Activated CD8-positive, alpha-beta memory T cell treated with anti-CD3 and anti-CD28 coated beads for 4 hours (primary cell): ENCODE measurements at regions not wholly inside any gene's neighbourhood (a gene's known extent, or its start where the extent isn't known, plus 50 kb on each side); places are given as distances from the start of the nearest gene placed in this dataset.

ENCODE experiments used
- DNase-seq, 2 donors: peaks; one replicate each; pipeline ENCODE4 v3.0.0-alpha.2; 2020; ENCODE audit warnings: low read depth in 2 of 2

- no peak for DNase-seq
Observed at GRCh38 chr1:36717431-36717830, 234.7 kb upstream of the CSF3R start.

DNA sequence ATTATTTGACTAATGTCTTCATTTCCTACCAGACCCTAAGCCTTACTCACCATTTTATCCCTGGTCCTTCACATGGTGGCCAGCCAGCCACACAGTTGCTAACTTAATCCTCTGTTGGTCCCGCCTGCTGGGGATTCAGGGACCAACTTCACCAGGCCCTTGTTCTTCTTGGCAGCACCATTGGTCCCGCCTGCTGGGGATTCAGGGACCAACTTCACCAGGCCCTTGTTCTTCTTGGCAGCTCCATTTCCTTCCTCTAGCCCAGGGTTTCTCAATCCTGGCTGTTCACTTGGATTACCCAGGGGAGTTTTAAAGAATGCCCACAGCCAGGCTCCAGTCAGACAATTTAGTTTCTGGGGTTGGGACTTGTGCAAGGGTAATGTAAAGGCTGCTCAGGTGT is 233.1 kb upstream of the CSF3R start:
- DNase-seq, result no peak

- no peak for DNase-seq
Observed at GRCh38 chr1:36714301-36714700, 231.6 kb upstream of the CSF3R start.

- DNase-seq, result no peak
Observed at GRCh38 chr1:36711480-36711879, 228.8 kb upstream of the CSF3R start.

- DNase-seq, result no peak
Observed at GRCh38 chr1:36710951-36711350, 228.2 kb upstream of the CSF3R start.

DNA sequence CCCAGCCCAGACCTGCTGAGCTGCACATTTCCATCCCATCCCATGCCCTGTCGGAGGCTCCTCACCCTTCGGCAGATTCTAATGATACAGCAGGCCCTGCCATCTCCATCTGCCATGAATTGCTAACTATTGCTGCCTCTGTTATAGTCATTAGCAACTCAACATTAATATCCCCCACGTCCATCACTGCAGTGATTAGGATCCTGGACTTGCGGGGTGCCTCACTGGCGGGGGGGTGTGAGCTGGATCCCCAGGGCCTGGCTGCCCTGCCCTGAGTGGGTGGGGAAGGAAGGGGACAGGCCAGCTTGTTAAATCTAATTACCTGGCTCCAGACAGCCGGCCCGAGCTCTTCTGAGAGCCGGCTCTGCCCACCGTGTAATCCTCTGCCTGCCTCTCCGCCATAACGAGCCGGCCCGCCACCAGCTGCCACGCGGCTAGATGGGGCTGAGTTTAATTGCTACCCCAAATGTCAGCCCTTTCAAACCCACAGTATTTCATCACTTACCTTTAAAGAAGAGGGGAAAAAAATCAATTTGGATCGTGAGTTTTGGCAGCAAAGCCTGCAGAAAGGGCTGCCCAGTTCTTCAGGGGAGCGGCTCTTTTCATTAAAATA is 227.3 kb upstream of the CSF3R start:
- no peak for DNase-seq

DNA sequence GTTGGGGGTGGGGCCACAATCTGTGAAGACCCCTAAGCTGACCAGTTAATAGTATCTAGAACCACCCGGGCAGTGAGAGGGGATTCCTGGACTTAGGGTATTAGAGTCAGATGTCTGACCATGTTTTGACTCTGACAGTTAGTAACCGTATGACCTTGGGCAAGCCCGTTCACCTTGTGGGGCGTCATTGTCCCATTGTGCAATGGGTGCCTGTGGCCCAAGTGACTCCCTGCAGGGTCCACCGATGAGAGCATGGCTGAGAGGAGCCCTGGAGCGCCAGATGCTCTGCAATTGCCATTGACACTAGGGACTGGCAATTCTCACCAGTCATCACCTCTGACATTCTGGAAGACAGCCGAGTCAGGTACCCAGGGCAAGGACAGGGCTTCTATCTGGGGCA is 225.9 kb upstream of the CSF3R start:
- DNase-seq, result no peak

GRCh38 chr1:36707221-36707620 is 224.5 kb upstream of the CSF3R start:
- DNase-seq, result no peak

DNA sequence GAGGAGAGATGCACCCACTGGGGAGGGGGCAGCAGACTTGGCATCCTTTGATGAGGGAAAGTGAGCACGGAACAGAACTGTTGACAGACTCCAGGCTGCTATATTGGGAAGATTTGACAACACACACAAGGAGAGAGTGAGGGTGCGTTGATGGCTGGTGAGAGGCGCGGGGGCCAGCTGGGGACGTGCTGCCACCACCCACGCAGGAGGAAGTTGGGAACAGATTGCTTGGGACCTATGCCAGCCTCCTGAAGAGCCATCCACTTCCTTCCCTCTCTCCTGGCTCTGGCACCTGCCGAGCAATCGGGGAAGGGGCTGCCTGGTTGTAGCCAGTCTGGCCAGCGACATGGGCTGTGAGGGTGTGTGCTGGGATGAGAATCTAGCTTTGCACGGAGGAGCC is 223.7 kb upstream of the CSF3R start:
- no peak for DNase-seq

DNA sequence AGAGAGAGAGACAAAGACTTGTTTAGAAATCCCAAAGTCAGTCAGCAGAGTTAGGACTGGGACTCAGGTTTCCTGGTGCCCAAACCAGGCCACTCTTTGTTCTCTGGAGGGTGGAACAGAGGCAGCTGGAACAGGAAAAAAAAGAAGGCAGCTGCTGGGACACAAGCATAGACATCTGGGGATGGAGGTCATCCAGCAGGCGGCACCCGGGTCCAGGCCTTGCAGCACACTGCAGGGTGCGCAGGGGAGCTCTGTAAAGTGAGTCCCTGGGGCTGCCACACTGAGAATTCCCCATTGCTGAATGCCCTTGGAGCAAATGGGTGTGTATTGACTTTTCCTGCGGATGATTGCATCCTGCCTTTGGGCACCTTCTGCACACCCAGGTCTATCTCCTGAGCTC is 222.9 kb upstream of the CSF3R start:
- no peak for DNase-seq

GRCh38 chr1:36703526-36704208 is 221.0 kb upstream of the CSF3R start:
- no peak for DNase-seq

GRCh38 chr1:36702963-36703362 is 220.2 kb upstream of the CSF3R start:
- no peak for DNase-seq

DNA sequence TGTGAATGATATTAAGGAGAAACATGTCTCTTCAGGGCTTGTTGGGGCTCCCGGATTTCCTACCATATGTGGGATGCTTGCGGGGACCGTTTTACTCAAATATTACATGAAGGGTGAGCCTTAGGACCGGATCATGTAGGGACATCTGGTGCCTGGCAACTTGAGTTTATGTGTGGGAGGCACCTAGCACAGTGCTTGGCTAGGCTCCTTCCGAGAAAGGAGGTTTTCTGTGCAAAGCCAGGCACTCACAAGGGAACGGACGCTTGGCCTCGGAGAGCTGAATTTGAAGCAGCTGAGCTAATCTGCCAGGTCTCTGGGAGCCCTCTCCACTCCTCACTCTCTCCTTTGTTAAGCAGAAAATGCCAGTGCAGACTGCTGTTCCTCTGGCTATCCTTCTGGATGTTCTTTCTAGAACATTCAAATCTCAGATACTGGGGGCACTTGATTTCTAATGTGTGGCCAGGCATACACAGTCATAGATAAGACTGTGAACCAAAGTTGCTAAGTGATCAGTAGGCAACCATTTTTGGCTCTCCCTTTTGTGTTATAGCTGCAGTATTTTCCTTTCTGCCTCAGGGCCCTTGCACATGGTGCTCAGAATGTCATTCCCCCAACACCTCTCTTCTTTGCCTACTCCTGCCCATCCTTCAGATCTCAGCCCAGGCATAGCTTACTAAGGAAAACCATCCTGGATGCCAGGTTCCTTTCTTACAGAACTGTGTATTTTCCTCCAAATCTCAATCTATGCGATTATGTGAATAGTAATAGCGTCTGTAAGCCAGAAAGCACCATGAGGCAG is 216.6 kb upstream of the CSF3R start:
- DNase-seq, result no peak

GRCh38 chr1:36697836-36698605 is 215.3 kb upstream of the CSF3R start:
- DNase-seq, result no peak

DNA sequence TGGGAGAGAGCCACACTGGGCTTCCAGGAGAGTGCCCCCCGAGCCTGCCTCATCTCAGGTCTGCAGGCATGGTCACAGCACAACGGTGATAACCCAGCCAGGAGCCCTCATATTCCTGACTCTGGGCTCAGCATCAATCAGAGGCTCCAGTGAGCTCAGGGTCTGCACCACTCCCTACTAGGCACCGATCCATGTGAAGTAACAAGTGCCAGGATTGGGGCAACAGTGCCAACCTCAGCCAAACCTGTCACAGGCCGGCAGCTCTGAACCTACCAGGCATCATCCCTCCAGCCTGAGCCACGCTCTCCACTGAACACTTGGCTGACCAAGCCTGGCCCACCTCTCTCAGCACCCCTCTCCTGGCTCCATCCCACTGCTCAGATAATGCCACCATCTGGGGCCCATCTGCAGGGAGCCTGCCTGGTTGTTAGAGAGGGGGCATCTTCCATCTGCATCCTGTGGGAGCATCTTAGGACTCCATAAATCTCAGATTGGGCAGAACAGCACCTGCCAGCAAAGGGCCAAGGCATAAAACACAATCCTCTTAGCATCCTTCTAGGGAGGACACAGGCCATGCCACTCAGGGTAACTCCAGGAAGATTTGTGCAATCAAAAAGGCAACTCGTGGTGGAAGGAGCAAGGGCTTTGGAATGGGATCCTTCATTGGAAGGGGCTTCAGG is 213.7 kb upstream of the CSF3R start:
- no peak for DNase-seq

- no peak for DNase-seq
Observed at GRCh38 chr1:36693603-36694002, 210.9 kb upstream of the CSF3R start.

GRCh38 chr1:36693161-36693525 is 210.4 kb upstream of the CSF3R start:
- no peak for DNase-seq

GRCh38 chr1:36692465-36693160 is 209.9 kb upstream of the CSF3R start:
- DNase-seq, result no peak

DNA sequence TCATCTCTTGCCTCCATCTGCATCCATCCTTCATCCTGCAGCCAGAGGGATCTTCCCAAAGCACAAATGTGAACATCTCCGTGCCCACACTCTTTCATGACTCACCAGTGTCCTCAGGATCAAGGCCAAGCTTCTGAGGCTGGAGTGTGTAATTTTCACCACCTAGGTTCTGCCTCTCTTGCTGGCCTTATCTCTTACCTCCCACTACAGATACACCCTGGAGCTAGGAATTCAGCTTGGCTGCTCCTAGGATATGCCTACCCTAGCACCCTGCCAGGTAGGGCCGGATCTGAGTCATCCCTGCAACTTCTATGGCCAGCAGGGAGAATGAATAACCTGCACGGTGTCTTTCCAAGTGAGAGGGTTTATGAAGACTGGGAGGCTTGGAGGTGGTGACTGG is 208.7 kb upstream of the CSF3R start:
- DNase-seq, result no peak

GRCh38 chr1:36689992-36690391 is 207.3 kb upstream of the CSF3R start:
- DNase-seq, result no peak

- DNase-seq, result no peak
Observed at GRCh38 chr1:36687312-36687711, 204.6 kb upstream of the CSF3R start.
